ES-I3 (cell line): ENCODE measurements at regions not wholly inside any gene's neighbourhood (a gene's known extent, or its start where the extent isn't known, plus 50 kb on each side); places are given as distances from the start of the nearest gene placed in this dataset.

Experiments
- H3K36me3 ChIP-seq: 2 replicates; pipeline ENCODE4 v1.6.1; 2013; ENCODE audit warnings: mild to moderate bottlenecking, low read length, control low read depth, moderate library complexity; ENCODE audit not compliant: insufficient read depth
- H3K4me1 ChIP-seq: 2 replicates; pipeline ENCODE4 v1.6.1; 2013; ENCODE audit warnings: mild to moderate bottlenecking, control low read depth, low read length; ENCODE audit not compliant: insufficient read depth
- H3K9ac ChIP-seq: 2 replicates; pipeline ENCODE4 v1.6.1; 2013; ENCODE audit warnings: low read depth, mild to moderate bottlenecking, low read length, moderate library complexity
- H3K9me3 ChIP-seq: 2 replicates; pipeline ENCODE4 v1.6.1; 2013; ENCODE audit warnings: mild to moderate bottlenecking, low read length, moderate library complexity; ENCODE audit not compliant: control insufficient read depth, insufficient read depth

- Histone ChIP-seq H3K4me1 (peaks cover 12% of the 10 kb centered on the region; the same call in 1 of the 2 replicates), H3K9me3 (peaks cover under 1% of the 10 kb centered on the region; the same call in 1 of the 2 replicates), H3K36me3 (no peaks in the 10 kb centered on the region), H3K9ac (no peak overlapping the region)
Measured at GRCh38 chr2:9071584-9072124, 68.2 kb upstream of the MBOAT2 start.

DNA sequence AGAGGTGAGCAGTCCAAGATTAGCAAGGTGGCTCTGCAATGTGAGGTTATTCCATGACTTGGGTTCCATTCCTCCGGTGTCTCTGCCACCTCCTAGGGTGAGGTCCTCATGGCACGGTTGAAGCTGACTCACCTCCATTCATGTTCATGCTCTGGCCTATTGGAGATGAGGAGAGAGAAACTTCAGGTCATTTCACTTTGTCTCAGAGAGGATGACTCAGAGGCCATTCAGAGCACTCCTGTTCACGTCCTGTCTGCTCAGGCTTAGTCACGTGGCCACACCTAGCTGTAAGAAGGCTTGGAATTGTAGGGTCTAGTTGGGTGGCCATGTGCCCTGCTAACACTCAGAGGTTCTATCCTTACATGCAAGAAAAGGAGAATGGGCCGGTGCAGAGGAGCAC, 67.5 kb upstream of the MBOAT2 start:
- H3K4me1 ChIP-seq = peaks cover 9% of the 10 kb centered on the region; the same call in 1 of the 2 replicates
- H3K9me3 ChIP-seq = peaks cover 3% of the 10 kb centered on the region; the same call in 1 of the 2 replicates
- H3K9ac ChIP-seq = no peak overlapping the region
- no peaks in the 10 kb centered on the region for H3K36me3 ChIP-seq

DNA sequence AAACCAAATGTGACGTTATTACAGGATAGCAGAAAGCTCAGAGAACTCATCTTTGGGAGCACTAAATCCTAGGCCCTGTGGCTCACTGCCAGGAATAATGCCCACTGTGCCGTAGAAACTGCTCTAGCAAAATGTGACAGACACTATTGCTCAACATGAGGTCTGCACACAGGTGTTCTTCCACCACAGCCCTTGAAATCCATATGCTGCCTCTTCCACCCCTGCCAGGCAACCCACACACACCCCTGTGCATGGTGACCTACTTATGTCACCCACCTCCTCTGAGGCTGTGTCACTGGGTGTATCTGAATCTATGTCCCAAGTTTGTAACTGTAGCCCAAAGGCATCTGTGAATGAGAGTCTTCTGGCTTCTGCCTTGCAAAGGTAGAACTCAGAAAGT, 66.1 kb upstream of the MBOAT2 start:
- no peak overlapping the region for H3K9ac ChIP-seq
- H3K36me3 ChIP-seq = no peaks in the 10 kb centered on the region
- H3K9me3 ChIP-seq = peaks cover 3% of the 10 kb centered on the region; the same call in 1 of the 2 replicates
- H3K4me1 ChIP-seq = no peaks in the 10 kb centered on the region

DNA sequence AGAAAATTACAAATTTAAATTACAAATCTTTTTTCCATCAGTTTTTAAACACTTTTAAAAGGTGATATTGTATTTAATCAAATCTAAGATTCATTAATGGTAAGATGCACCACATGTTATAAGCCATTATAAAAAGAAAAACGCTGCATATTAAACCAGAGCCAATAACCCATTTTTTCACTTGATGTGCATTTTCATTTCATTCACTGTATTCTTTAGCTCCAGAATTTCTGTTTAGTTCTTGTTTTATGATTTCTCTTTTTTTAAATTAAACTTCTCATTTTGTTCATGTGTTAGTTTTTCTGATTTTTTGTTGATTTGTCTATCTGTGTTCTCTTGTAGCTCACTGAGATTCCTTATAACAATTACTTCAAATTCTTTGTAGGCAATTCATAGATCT, 62.4 kb upstream of the MBOAT2 start:
- Histone ChIP-seq H3K4me1 (no peaks in the 10 kb centered on the region), H3K9me3 (peaks cover 3% of the 10 kb centered on the region; the same call in 1 of the 2 replicates), H3K9ac (no peak overlapping the region), H3K36me3 (no peaks in the 10 kb centered on the region)

GRCh38 chr2:9063023-9063606, 59.6 kb upstream of the MBOAT2 start:
- H3K36me3 ChIP-seq = no peaks in the 10 kb centered on the region
- H3K9me3 ChIP-seq = 0 out of 2 replicates have a peak, but pooled peaks cover 3% of the 10 kb centered on the region
- H3K4me1 ChIP-seq = no peaks in the 10 kb centered on the region
- no peak overlapping the region for H3K9ac ChIP-seq

GRCh38 chr2:9060819-9061218, 57.3 kb upstream of the MBOAT2 start:
- Histone ChIP-seq H3K36me3 (no peaks in the 10 kb centered on the region), H3K9ac (no peak overlapping the region), H3K4me1 (no peaks in the 10 kb centered on the region), H3K9me3 (no peaks in the 10 kb centered on the region)

GRCh38 chr2:9057939-9058761, 54.7 kb upstream of the MBOAT2 start:
- Histone ChIP-seq H3K9me3 (no peaks in the 10 kb centered on the region), H3K36me3 (no peaks in the 10 kb centered on the region), H3K4me1 (no peaks in the 10 kb centered on the region), H3K9ac (no peak overlapping the region)

DNA sequence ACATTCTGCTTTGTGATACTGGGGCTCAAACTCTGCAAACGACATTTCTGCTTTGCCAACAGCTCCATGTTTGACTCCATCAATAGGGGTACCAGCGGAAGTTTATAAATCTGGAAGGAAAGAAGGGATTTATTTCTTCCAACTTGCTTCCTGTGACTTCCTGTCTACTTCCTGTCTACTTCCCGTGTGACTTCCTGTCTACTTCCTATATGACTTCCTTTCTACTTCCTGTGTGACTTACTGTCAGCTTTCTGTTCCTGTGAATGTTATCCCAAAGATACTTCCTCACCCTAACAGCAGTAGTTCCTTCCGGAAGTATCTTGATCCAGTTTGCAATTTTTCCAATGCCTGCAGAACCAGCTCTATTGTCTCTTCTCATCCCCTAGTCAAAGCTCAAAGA, 52.0 kb upstream of the MBOAT2 start:
- Histone ChIP-seq H3K9ac (no peak overlapping the region), H3K36me3 (no peaks in the 10 kb centered on the region), H3K9me3 (no peaks in the 10 kb centered on the region; the same call in 1 of the 2 replicates), H3K4me1 (no peaks in the 10 kb centered on the region)

GRCh38 chr2:9053534-9053931, 50.0 kb upstream of the MBOAT2 start:
- H3K9ac ChIP-seq = no peak overlapping the region; the same call in 1 of the 2 replicates
- no peaks in the 10 kb centered on the region for H3K4me1 ChIP-seq
- no peaks in the 10 kb centered on the region; the same call in 1 of the 2 replicates for H3K9me3 ChIP-seq
- H3K36me3 ChIP-seq = no peaks in the 10 kb centered on the region
